GM21423 (cell line): ENCODE measurements at regions not wholly inside any gene's neighbourhood (a gene's known extent, or its start where the extent isn't known, plus 50 kb on each side); places are given as distances from the start of the nearest gene placed in this dataset.

ENCODE experiments used
- ATAC-seq: cut with Tn5 transposase; IDR thresholded peaks from one replicate; pipeline ENCODE4 v1.9.1; 2021; ENCODE audit warnings: mild to moderate bottlenecking, moderate library complexity; ENCODE audit not compliant: unreplicated experiment

DNA sequence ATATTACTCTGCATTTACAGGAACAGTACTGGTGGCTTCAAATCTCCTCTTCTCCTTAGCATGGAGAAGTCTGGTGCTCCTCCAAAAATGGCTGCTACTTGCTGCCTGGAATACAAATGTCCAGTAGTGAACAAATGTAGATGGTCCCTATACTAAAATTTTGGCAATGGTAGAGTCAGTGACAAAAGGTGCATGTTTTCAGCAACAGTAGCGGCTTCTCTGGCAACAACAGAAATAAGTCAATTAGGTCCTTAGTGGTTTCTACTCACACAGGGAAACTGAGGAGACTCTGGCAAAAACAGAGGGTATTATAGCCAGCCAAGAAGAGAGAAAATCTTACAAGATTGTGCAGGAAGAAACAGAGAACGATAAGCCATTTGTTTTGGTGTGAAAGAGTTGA lies 1368.4 kb upstream of the ADGRL3 start:
- ATAC-seq = no peak

DNA sequence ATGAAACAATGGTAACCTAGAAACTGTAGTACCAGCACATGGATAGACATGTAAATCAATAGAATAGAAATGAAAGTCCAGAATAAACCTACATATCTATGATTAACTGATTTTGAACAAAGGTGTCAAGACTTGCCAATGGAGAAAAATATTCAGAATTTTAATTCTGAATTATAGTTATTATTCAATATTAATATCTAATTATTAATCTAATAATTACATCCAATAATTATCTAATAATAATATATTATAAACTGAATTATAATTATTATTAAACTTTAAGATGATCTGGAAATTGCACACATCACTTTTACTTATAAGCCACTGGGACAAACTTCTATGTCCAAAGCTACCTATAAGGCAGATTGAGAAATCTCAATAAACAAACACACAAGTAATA lies 1365.2 kb upstream of the ADGRL3 start:
- ATAC-seq = no peak

DNA sequence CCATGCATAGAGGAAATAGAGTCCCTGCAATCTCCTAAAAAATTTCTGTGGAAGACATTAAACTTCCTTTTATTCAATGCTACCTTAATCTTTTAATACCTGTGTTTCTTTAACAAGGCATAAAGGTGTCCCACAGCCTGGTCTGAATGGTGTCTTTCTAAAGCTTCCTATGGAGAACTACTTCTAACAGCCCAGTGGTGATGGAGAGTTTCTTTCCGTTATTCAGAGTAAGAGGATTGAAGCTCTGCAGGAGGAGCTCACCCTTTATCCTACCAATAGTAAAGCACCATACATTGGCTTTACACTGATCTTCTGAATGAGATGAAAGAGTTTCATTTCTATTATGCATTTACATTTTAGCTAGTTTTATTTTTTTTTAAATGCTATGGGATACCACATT lies 1362.4 kb upstream of the ADGRL3 start:
- ATAC-seq = no peak

DNA sequence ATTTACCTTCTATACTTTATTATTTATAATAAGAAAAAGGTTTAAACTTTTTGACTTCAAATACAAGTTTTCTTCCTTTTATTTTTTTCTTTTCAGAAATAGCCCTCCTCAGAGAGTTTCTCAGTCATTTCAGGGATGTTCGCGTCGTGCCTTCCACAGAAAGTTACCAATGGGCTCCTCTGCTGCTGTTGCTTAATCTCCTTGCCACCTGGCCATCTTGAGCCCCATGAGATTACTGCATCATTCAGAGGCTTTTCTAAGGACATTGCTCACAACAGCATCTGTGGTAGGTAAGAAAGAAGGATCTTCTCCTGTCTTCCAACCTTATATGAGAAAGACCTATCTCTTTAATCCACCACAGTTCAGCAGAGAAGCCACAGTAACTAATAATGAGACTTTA lies 1361.9 kb upstream of the ADGRL3 start:
- ATAC-seq = no peak

DNA sequence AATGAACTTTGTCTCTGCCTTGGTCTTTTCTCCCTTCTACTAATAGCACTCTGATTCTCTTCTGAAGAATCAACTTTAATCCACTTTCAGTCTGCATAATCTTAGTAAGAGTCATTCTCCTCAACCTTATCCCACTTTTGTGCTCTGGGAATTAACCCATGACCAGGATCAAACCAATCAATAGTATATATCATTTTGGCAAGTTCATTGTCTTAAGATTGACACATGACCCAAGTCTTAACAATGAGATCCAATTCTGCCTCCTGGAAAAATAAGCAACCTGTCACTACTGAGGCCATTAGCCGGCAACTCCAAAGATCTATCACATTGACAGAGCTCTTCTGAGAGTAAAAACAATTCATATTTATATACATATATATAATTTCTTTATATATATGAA lies 1358.4 kb upstream of the ADGRL3 start:
- ATAC-seq = no peak

DNA sequence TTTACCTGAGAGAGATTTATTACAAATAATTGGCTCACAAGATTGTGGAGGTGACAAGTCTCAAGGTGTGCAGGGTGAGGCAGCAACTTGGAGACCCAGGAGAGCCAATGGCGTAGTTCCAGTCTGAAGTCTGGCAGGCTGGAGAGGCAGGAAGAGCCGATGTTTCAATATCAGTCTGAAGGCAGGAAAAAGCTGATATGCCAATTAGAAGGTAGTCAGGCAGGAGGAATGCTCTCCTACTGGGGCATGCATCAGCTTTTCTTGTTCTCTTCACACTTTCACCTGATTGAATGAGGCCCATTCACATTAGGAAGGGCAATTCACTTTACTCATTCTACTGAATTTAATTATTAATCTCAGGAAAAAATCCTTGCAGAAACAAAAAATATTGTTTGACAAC lies 1351.7 kb upstream of the ADGRL3 start:
- no peak for ATAC-seq

DNA sequence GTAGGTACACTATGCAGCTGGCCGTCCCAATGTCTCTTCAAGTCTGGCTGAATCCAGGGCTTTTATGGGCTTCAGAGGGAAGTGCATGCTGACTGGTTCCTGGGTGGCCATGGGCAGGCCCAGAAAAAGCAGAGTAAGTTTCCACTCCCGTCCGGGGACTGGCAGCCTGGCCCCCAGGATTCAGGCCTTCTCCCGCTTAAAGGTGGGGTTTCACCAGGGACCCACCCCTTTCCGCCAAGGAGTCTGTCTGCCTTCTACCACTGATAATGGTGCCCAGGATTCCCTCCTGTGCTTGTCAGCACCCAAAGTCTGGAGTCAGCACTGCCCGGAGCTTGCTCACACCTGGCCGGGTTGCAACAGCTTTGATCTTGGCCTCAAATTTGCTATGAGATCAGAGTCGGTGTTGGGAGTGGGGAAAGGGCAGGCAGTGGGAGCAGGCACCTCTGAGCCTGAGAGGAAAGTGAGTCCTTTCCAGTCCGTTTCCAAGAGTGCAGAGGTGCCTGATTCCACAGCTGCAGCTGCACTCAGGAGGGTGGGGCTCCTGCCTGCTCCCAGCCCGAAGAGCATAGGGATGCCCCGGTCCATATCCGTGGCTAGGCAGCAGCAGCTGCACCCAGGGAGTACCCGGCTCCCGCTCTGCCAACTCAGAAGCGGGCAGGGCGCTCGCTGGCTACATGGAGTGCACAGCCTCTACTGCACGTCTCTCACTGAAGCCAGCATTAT lies 1344.3 kb upstream of the ADGRL3 start:
- ATAC-seq = no peak

DNA sequence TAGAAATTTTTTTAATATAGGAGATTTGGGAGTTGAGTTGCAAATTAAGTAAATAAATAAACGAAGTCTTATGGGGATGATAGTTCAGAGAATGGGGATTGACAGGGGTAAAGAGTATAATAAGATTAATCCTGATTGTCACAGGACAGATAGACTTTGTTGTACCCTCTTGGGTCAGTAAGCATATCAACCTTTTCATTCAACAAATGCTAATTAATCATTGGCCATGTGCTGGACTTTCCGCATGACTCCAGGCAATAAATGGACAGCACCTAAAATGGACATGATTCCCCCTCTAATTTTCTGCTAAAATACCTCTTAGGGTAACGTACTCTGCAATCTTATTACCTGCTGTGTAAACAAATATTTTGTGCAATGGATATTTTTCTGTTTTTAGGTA lies 1331.1 kb upstream of the ADGRL3 start:
- no peak for ATAC-seq

DNA sequence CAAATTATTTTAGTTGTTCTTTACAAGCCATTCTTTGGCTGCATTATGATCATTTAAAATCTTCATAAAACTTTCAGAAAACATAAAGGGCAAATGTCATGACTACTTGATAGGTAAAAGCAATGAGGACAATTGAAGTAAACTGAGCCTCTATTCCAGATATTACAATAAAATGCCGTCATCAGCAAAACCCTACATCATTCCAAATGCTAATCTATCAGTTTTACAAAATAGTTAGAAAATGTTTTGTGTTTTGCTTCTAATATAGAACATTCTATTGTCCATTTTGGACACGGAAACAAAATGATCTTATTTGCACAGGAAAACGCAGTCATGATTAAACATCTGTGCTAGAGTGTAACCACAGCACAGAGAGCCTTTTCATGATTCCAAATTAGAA lies 1330.6 kb upstream of the ADGRL3 start:
- ATAC-seq = no peak

DNA sequence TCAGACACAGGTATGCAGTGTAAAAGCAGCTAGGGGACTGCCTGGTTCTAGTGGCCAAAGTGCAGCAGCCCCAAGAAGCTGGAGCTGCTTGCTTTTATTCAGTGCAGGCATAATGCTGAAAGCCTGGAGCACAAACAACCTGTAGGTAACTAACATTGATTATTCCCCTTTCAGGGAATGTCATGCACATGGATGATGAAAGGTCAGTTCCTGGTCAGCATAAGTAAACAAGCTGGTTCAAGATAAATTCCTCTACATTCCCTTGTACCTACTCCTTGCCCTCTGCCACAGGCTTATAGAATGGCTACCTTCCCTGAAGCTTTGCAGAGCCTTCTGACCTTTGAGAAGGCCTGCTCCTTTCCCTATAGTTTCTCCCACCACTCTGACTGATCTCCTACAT lies 1318.5 kb upstream of the ADGRL3 start:
- no peak for ATAC-seq

DNA sequence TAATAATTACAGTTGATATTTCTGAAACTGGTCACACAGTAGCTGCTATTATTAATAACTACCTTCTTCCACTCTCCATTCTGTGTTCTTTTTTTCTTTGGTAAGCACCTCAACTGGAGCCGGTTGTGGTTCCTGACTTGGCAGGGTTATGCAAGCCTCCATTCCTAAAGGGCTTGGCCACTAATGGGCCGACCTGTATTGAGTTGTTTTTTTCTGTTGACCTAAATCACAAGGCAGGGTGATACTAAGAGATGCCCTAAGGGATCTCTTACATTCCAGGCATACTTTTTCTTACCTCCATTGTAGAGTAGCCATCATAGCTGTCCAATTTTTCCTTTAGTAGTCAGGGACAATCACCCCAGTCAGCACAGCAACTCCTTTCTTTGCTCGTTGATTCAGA lies 1295.8 kb upstream of the ADGRL3 start:
- no peak for ATAC-seq

DNA sequence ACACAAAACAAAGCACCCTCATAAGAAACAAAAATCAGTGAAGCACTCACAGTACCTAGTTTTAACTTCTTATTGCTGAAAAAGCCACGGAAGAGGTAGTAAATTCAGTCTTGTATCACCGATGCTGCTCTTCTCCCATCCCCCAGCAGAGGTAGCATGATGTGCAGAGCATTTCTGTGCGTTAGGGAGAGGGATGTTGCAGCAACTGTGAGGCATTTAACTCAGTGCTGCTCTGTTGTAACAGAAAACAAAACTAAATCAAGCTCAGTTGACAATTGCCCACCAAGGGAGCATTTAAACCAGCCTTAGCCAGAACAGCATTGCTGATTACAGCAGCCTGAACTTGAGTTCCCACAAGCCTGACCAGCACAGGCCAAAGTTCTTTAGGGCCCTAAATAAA lies 1279.7 kb upstream of the ADGRL3 start:
- ATAC-seq = no peak

DNA sequence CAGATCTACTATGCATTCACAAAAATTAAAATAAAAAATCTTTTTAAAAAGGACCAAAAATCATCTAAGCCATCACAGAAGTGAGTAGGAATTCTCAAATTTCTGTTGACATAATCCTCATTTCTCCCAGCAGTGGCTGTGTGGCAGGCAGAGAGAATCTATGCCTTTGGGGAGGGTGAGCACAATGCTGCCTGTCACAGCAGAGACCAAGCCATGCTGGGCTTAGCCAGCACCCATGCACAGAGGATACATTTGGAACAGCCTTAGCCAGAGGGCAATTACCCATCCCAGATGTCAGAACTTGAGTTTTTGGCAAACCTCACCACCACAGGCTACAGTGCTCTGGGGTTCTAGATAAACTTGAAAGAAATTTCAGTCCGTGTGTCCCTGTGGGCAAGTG lies 1274.8 kb upstream of the ADGRL3 start:
- ATAC-seq = no peak

DNA sequence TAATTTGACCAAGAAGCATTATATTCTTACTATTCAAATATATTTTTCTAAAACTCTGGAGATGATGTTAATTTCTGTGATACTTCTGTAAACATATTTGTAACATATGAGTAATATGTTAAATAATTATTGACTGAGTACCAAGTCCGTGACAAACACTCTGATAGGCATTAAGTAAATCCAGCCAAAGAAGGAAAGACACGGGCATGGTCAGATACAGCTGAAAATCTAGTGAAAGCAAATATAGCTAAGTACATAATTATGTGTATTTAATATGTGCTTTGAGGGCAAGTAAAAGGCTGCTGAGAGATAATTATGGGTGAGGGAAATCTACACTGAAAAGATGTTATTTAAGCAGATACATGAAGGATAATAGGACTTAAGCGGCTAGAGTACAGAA lies 1263.6 kb upstream of the ADGRL3 start:
- ATAC-seq = no peak

DNA sequence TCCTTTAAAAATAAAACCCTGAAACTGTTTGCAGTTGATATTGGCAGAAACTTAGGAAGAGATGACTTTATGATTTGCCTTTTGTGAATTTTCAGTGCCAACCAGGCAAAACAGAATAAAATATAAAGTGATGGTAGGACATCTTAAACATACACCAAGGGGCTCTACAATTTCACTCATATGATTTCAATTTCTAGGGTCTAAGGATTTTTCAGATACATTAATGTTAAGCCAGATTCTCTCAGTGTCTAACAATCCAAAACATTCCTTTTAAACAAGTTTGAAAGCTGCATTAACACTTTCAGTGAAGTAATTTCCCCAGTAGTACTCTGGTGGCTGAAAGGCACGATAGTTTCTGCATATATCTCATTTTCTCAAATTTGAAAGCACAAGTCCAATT lies 1262.0 kb upstream of the ADGRL3 start:
- no peak for ATAC-seq

DNA sequence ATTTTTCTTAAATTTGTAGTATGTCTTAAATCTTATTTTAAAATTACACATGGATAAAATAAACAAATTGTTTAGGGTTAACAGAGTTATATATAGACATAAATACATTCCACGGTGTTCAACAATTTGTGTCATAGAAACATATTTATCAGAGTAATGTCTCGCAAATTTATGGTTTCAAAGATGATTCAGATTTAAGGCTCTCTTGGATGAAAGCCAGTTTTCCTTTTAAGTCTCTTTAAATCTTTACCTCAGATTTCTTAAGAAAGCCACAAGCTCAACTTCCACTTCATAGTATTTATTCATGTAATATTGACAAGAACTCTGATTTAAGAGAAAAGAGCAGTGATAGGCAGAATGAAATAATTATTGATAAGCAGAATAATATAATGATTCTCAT lies 1254.8 kb upstream of the ADGRL3 start:
- no peak for ATAC-seq

DNA sequence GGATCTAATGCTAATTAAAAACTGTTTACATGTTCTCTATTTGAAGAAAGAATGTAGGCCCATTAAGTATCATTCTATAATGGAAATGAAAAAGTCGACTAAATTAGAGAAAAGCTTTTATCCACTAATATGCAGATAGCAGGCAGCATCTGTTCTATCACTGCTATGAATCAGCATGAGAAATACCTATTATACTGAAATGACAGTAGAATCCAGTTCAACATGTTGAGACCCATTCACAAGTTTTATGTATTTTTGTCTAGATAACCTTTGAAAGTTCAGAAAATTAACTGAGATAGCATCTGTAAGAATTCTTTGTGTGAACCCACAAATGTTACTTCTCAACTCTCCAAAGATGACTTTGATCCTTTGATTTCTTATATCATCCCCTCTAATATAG lies 1254.4 kb upstream of the ADGRL3 start:
- no peak for ATAC-seq

DNA sequence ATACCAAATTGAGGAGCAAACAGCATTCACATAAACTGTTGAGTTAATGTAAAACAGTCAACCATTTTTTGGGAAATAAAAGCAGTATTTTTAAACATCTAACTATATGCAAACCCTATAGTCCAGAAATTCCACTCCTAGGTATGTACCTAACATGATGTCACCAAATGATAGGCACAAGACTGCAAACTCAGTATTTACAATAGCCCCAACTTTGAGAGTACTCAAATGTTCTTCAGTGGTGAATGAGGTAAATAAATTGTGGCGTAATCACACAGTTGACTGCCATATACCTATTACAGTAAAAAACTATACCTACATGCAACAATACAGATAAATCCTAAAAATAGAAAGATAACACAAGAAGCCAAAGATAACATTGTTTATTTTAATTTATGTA lies 1243.8 kb upstream of the ADGRL3 start:
- no peak for ATAC-seq

DNA sequence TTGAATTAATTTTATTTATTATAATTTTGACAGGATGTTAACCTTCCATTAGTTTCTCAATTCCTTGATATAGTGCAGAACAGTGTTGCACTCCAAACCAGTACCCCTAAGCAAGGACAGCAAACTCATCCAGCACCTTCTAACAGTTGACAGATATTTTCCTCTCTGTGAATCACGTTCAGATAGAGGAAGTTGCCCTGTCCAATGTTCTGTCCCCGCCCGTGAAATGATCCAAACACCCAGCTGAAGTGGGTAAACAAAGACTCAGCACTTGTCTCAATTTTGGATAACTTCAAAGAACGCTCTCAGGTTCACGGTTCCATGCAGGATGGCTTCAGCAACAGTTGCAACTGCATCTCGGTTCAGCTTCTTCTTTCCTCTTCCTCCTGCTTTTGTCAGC lies 1240.0 kb upstream of the ADGRL3 start:
- ATAC-seq = no peak

DNA sequence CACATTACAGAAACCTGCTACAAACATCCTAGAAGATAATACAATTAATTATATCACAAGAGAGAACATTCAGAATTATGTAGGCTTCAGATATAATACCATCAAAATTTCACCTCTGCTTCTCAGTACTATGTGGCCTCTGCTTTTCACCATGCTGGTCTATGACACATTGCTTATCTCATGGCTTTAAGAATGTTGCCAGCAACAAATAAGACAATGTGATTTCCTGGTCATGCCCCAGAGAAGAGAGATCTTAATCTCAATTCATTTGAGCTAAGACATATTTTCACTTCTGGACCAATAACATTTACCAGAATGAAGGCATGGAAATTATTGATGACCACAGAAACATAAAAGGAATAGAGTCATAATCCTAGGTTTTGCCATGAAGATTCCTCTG lies 1233.4 kb upstream of the ADGRL3 start:
- no peak for ATAC-seq

DNA sequence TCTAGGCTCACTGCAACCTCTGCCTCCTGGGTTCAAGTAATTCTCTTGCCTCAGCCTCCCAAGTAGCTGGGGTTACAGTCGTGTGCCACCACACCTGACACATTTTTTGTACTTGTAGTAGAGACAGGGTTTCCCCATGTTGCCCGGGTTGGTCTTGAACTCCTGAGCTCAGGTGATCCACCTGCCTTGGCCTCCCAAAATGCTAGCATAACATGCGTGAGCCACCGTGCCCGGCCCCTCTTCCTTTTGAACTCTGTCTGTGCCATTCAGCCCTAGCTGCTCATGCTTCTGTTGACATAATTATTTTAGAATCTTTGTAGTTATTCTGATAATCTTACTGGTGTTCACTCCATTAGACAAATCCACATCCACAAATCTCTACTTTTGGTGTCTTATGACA lies 1231.3 kb upstream of the ADGRL3 start:
- no peak for ATAC-seq

DNA sequence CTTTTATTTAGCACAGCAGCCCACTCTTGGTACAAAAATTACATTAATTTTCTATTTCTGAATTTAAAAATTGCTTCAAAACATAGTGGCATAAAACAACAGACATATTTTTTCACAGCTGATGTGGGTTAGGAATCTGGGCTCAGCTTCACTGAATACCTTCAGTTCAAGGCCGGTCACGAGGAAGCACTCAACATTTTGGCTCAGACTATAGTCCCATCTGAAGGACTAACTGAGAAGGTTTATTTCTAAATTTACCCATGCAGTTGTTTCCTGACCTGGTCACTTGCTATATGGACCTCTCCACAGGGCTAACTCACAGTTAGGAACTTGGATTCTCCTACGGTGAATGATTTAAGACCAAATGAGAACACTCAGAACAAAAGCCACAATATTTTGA lies 1230.2 kb upstream of the ADGRL3 start:
- no peak for ATAC-seq

DNA sequence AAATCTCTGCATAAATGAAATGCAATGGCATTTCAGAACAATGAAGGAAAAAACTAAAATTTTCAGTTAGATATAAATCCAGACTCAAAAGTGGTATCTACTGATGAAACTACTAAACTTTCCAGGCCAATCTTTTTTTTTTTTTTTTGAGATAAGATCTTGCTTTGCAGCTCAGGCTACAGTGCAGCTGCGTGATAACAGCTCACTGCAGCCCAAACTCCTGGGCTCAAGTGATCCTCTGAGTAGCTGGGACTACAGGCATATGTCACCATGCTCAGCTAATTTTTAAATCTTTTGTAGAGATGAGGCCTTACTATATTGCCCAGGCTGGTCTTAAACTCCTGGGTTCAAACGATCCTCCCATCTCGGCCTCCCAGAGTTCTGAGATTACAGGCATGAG lies 1228.2 kb upstream of the ADGRL3 start:
- no peak for ATAC-seq

DNA sequence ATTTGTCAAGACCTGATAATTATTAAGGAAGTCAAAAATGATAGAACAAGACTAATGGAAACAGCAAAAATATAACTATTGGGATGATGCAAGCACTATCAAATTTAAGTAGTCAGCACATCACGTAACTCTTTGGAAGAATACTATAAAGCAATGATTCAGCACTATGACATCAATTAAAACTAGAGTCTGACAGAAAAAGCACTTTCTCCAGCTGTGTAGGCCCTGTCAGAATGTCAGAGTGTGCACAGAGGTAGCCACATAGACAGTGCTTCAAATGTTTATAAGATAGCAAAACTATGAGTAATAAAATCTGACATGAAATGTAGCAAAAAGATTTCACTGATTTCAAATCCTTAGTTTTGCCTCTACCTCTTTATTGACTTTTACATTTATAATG lies 1226.6 kb upstream of the ADGRL3 start:
- no peak for ATAC-seq
